GM12865 (cell line): ENCODE measurements at regions not wholly inside any gene's neighbourhood (a gene's known extent, or its start where the extent isn't known, plus 50 kb on each side); places are given as distances from the start of the nearest gene placed in this dataset.

Experiments
- DNase-seq: peaks from one replicate; pipeline ENCODE4 v3.0.0; 2010; ENCODE audit warnings: low read depth
- H3K4me3 ChIP-seq: 2 replicates; pipeline ENCODE4 v1.5.1; 2011; ENCODE audit warnings: mild to moderate bottlenecking, low read depth, low read length, control low read depth
- CTCF ChIP-seq: IDR thresholded peaks from 2 replicates; pipeline ENCODE4 v1.5.1; 2011; ENCODE audit warnings: low read length, control low read depth, low read depth, inconsistent platforms; ENCODE audit not compliant: insufficient read depth; ENCODE audit errors: missing control alignments

DNA sequence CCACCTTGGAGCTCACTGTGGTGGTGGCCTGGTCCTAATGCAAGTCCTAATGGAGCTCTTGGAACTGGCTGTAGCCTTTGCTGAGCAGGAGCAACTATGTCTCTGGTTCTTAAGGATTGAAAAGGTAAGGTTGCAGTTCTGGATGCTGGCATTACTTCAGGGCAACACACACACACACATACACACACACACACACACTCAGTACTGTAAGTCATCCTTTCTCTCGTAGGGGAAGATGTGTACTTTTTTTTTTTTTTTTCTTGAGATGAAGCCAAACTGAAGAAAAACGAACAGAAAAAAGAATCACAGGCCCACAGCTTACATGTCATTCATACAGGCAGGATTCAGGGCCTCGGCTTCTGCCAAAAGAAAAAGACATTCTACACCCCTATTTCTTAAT, 81.1 kb upstream of the RPS23 start:
- TF ChIP-seq CTCF: no peak
- DNase-seq: no peak
- H3K4me3 ChIP-seq: no peak overlapping the region

DNA sequence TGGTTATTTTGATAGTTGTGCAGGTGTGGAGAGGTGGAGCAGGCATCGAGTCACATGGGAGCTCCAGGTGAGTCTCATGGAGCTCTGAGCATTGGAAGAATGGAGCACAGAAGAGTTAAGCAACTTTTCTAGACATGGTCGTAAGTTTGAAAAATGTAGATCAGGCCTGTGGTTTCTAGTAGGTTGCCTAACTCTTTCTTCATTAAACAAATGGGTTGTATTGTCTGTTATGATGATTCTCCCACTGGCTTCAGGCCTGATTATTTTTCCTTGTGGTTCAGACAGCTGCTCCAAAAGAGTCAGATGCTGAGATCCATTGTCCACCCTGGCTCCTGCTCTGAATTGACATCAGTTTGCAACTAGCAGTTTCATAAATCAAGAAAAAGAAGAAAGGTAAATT, 80.3 kb upstream of the RPS23 start:
- no peak overlapping the region for H3K4me3 ChIP-seq
- no peak for TF ChIP-seq CTCF
- no peak for DNase-seq

GRCh38 chr5:82356808-82357671, 78.9 kb upstream of the RPS23 start:
- no peak for TF ChIP-seq CTCF
- no peak overlapping the region; the same call in 1 of the 2 replicates for H3K4me3 ChIP-seq
- DNase-seq: peak; percentile 85

GRCh38 chr5:82356021-82356420, 77.9 kb upstream of the RPS23 start:
- TF ChIP-seq CTCF: no peak
- DNase-seq: no peak
- H3K4me3 ChIP-seq: no peak overlapping the region

GRCh38 chr5:82355496-82355895, 77.3 kb upstream of the RPS23 start:
- DNase-seq: no peak
- H3K4me3 ChIP-seq: no peak overlapping the region
- no peak for TF ChIP-seq CTCF

DNA sequence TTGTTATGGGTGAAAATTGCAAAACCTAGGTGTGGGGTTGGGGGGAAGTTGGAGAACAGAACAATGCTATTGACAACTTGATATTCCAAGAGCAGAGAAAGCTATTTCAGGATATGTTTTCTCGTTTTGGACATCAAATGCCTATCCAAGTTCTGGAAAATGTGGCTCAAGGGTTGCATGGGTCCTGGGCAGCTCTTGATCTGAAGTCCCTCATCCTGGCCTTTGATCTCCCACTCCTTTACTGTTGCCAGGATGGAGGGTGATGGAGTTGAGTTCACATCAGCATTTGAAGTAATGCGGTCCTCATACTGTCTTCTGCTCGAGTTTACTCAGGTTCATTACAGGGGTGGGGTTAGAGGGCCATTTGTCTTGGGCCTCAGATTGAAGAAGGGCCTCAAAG, 76.9 kb upstream of the RPS23 start:
- no peak overlapping the region for H3K4me3 ChIP-seq
- no peak for TF ChIP-seq CTCF
- no peak for DNase-seq

- no peak overlapping the region for H3K4me3 ChIP-seq
- TF ChIP-seq CTCF: no peak
- DNase-seq: no peak
Measured at GRCh38 chr5:82354543-82354942, 76.4 kb upstream of the RPS23 start.
